NB4 (cell line): ENCODE measurements at regions not wholly inside any gene's neighbourhood (a gene's known extent, or its start where the extent isn't known, plus 50 kb on each side); places are given as distances from the start of the nearest gene placed in this dataset.
A peak's percentile ranks its signal among the peaks of the same experiment; 100 is the strongest.
"Not testable (repeated sequence)": the region's sequence is repeated elsewhere in the genome, so short reads cannot be mapped to it uniquely, and the experiment has no call there.

Experiments used
- DNase-seq: peaks from one replicate; pipeline ENCODE4 v3.0.0; 2010; ENCODE audit warnings: low read depth
- H3K4me3 ChIP-seq: one replicate; pipeline ENCODE4 v1.5.1; 2011; ENCODE audit warnings: mild to moderate bottlenecking, low read depth, low read length, moderate library complexity
- CTCF ChIP-seq: IDR thresholded peaks from one replicate; pipeline ENCODE4 v1.5.1; 2012; ENCODE audit warnings: low read depth, low read length
- MAX ChIP-seq: IDR thresholded peaks from 2 replicates; pipeline ENCODE4 v1.6.1; 2011; ENCODE audit warnings: low read depth, low read length
- MYC ChIP-seq: IDR thresholded peaks from 2 replicates; pipeline ENCODE4 v1.6.1; 2011; ENCODE audit warnings: low read depth, low read length
- POLR2A ChIP-seq: IDR thresholded peaks from 2 replicates; pipeline ENCODE4 v1.6.1; 2011; ENCODE audit warnings: mild to moderate bottlenecking; ENCODE audit not compliant: insufficient read length; ENCODE audit errors: extremely low read depth

DNA sequence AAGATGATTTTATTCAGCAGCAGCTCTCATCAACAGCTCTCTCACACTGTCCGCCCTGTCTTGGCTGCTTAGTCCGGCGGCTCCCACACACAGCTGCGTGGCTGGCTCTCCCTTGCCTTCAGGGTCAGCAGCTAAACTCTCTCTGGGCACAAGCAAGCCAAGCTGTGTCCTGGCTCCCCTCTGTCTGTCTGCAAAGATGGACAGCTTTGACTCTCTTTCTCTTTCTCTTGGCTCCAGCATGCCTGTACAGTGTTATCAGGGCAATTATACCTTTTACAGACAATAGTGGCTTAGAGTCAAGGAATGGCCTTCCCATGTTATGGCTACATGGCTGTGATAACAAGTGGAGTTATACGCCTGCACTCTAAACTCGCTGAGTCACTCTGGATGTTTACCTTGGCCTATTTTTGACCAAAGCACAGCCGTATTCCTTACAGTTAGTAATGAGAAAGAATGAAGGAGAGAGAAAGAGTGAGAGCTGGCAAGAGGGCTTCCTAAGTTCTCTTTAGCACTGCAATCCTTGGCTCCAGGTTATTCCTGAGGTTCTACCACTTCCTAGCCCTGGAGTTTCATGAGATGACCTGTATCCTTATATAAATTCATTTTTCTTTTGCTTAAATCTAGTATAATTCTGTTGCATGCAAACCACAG lies 59.9 kb upstream of the ZSWIM5 start:
- TF ChIP-seq POLR2A (no peak), MAX (no peak), CTCF (no peak)
- DNase-seq = peak; percentile 16
- no peak overlapping the region for H3K4me3 ChIP-seq

DNA sequence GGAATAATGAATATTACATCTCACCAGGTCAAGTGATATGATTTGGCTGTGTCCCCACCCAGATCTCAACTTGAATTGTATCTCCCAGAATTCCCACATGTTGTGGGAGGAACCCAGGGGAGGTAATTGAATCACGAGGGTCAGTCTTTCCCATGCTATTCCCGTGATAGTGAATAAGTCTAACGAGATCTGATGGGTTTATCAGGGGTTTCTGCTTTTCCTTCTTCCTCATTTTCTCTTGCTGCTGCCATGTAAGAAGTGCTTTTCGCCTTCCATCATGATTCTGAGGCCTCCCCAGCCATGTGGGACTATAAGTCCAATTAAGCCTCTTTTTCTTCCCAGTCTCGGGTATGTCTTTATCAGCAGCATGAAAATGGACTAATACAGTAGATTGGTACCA lies 58.4 kb upstream of the HPDL start:
- not testable (repeated sequence) for H3K4me3 ChIP-seq, DNase-seq

- not testable (repeated sequence) for DNase-seq, H3K4me3 ChIP-seq
Measured at GRCh38 chr1:45272267-45272666, 54.4 kb upstream of the HPDL start.

DNA sequence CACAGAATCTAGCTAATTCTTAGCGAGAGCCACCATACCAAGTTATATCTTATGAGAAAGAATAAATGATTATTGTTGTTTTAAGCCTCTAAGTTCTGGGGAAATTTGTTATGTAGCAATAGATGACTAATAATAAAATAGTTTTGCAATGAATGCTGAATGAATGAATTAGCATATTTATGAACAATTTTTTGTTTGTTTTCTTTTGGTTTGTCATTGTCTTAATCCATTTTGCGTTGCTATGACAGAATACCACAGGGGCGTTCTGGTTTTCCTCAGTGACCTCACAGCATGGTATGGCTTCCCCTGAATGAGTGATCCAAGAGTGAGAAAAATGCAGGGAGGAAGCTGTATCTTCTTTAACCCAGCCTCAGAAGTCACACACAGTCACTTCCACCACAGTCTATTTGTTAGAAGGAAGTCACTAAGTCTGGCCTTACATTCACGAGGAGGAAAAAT lies 53.8 kb upstream of the HPDL start:
- TF ChIP-seq MAX = no peak
- TF ChIP-seq POLR2A = no peak
- TF ChIP-seq CTCF = no peak
- TF ChIP-seq MYC = no peak
- no peak overlapping the region for H3K4me3 ChIP-seq
- no peak for DNase-seq

DNA sequence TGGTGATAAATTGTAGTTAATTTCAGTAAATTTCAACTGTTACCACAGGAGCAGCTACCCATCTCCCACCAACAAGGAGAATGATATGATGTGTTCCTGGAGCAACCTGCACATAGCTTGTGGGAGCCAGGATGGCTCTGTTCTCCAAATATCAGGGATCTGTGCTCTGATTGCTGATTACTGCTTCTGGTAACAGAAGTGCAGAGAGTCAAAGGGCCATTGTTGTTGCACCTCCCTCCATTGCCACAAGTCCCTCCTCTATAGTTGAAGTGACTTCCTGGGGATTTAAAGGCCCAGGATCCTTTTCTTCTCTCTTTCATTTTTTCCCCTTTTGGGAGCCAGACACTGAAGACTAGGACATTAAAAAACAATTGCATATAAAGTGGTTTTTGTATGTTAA lies 51.6 kb upstream of the HPDL start:
- DNase-seq = no peak
- no peak overlapping the region for H3K4me3 ChIP-seq

More for the DNA sequence above, 51.6 kb upstream of the HPDL start:
- TF ChIP-seq POLR2A (no peak), CTCF (no peak), MAX (no peak), MYC (no peak)
